GM12891 (cell line): ENCODE measurements at regions not wholly inside any gene's neighbourhood (a gene's known extent, or its start where the extent isn't known, plus 50 kb on each side); places are given as distances from the start of the nearest gene placed in this dataset.

Experiments used
- POLR2A ChIP-seq: IDR thresholded peaks from 2 replicates; pipeline ENCODE4 v1.6.1; 2011; ENCODE audit warnings: low read depth, low read length, control low read depth
- TAF1 ChIP-seq: IDR thresholded peaks from 2 replicates; pipeline ENCODE4 v1.6.1; 2011; ENCODE audit warnings: low read depth, low read length, control low read depth

DNA sequence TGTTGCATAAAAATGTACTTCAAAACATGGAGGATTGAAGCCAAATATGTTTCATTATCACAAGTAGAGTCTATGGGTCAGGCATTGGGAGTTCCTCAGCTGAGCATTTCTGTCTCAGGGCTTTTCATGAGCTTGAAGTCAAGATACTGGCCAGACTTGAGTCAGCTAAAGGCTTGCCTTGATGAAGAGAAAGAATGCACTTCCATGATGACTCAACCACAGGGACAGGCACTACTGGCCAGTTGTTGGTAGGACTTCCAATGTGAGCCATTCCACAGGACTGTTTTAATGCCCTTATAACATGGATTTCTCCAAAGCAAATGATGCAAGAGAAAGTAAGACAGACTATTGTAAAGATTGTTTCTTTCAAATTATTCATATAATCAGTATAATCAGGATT is 895.6 kb downstream of the RAB28 start:
- no peak for TF ChIP-seq TAF1
- no peak for TF ChIP-seq POLR2A
